MG63 (cell line): ENCODE measurements at regions not wholly inside any gene's neighbourhood (a gene's known extent, or its start where the extent isn't known, plus 50 kb on each side); places are given as distances from the start of the nearest gene placed in this dataset.
"Not testable (repeated sequence)": the region's sequence is repeated elsewhere in the genome, so short reads cannot be mapped to it uniquely, and the experiment has no call there.

Source experiments
- DNase-seq: peaks from one replicate; pipeline ENCODE4 v3.0.0-alpha.2; 2020
- H3K27me3 ChIP-seq: fragments of 250-450 bp; sonication (Bioruptor Pico); 2 replicates; pipeline ENCODE4 v1.5.1; 2020; ENCODE audit warnings: mild to moderate bottlenecking, moderate library complexity
- H3K36me3 ChIP-seq: fragments of 250-450 bp; sonication (Bioruptor Pico); 2 replicates; pipeline ENCODE4 v1.5.1; 2020; ENCODE audit warnings: mild to moderate bottlenecking, moderate library complexity
- H3K4me3 ChIP-seq: fragments of 250-450 bp; sonication (Bioruptor Pico); 2 replicates; pipeline ENCODE4 v1.5.1; 2020; ENCODE audit warnings: mild to moderate bottlenecking, moderate library complexity
- H3K9me3 ChIP-seq: fragments of 250-450 bp; sonication (Bioruptor Pico); 2 replicates; pipeline ENCODE4 v1.5.1; 2020; ENCODE audit warnings: mild to moderate bottlenecking, moderate library complexity

DNA sequence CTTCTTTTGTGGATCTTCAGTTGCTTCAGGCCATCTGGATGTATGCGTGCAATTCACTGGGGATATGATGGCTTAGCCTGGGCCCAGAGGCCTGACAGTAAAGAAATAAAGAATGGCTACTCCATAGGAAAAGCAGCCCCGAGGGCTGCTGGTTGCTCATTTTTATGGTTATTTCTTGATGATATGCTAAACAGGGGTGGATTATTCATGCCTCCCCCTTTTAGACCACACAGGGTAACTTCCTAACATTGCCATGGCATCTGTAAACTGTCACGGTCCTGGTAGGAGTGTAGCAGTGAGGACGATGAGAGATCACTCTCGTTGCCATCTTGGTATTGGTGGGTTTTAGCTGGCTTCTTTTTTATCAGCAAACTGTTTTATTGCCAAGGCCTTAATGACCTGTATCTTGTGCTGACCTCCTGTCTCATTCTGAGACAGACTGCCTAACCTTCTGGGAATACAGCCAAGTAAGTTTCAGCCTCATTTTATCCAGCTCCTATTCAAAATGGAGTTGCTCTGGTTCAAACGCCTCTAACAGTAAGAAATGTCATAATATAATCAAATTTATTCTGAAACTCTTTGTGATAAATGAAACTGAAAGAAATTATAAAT, 60.5 kb downstream of the DSEL start:
- Histone ChIP-seq H3K9me3 (no peaks in the 10 kb centered on the region), H3K27me3 (no peaks in the 10 kb centered on the region), H3K36me3 (no peaks in the 10 kb centered on the region), H3K4me3 (no peak overlapping the region)
- DNase-seq: no peak

DNA sequence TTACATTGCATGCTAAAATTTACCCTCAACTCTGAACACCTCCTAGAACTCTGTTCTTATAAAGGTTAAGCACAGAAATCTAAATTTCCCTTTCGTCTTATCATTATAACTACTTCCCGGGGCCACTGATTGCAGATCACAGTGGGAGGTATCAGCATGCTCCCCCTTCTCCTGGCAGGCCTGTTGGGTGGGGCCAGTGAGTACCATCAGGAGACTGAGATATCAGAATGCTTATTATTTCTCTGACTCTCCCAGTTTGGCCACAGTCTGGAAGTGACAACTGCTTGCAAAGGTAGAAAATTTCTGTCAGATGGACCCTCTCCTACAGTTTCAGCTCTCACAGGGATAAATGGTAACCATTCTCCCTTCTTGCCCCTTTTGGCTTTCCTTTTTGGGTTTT, 62.6 kb downstream of the DSEL start:
- no peaks in the 10 kb centered on the region for H3K9me3 ChIP-seq
- DNase-seq: no peak
- no peak overlapping the region for H3K4me3 ChIP-seq
- no peaks in the 10 kb centered on the region for H3K27me3 ChIP-seq
- H3K36me3 ChIP-seq: no peaks in the 10 kb centered on the region

DNA sequence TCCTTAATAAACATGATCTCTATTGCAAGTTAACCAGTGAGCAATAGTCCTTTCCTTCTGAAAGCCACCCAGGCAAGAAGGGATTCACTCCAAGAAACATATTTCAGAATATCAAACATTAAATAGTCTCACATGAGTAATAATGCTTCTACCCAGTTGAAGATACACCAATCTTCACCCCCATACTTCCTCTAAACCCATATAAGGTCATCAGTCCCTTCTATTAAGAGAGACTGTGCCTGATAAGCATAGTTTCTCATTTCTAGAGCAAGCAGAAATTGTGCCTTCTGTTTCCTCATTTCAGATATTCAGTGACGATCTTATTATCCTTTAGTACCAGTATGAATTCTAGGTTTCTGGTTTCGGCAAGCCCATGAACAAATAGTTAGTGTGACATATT, 64.6 kb downstream of the DSEL start:
- no peak for DNase-seq
- Histone ChIP-seq H3K4me3 (no peak overlapping the region), H3K9me3 (no peaks in the 10 kb centered on the region), H3K27me3 (no peaks in the 10 kb centered on the region), H3K36me3 (no peaks in the 10 kb centered on the region)

DNA sequence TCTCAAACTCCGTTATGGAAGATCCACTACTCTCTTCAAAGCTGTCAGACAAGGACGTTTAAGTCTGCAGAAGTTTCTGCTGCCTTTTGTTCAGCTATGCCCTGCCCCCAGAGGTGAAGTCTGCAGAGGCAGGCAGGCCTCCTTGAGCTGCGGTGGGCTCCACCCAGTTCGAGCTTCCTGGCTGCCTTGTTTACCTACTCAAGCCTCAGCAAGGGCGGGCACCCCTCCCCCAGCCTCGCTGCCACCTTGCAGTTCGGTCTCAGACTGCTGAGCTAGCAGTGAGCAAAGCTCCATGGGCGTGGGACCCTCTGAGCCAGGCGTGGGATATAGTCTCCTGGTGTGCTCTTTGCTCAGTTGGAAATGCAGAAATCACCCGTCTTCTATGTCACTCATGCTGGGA, 65.4 kb downstream of the DSEL start:
- H3K9me3 ChIP-seq, H3K27me3 ChIP-seq, DNase-seq, H3K4me3 ChIP-seq, H3K36me3 ChIP-seq: not testable (repeated sequence)

DNA sequence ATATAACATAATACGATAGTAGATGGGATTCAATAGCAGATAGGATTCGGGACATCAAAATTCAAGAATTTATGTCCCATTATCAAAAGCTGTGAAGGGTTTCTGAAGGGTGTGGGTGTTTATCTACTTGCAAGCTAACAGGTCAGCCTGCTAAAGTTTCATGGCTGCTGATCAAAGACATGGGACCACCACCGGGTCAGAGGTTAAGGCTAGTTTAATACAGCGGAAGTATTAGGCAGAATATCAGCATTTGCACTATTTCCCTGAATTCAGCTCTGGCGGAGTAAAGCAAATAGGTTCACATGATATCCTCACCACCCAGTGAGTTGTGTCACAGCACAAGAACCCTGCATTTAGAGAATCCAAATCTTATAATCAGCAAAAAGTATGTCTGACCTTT, 82.5 kb downstream of the DSEL start:
- no peaks in the 10 kb centered on the region for H3K36me3 ChIP-seq
- no peaks in the 10 kb centered on the region for H3K27me3 ChIP-seq
- H3K9me3 ChIP-seq: no peaks in the 10 kb centered on the region
- H3K4me3 ChIP-seq: no peak overlapping the region
- DNase-seq: no peak

DNA sequence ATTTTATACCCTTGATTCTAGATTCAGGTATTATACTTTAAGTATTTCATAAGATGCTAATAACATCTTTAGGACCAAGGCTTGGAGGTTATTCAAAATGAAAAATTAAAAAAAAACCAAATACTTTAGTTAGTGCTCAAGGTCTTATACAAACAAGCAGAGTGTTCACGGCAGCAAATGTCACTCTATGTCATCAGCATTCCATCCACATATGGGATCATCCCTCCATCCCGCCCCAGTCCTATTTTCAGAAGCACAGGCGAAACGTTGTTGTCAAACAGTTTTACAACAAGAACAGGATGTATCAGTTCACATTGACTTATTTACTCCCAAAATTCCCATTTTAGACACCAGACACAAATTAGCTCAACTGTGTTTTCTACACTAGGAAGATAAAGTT, 83.7 kb downstream of the DSEL start:
- Histone ChIP-seq H3K27me3 (no peaks in the 10 kb centered on the region), H3K4me3 (no peak overlapping the region), H3K36me3 (no peaks in the 10 kb centered on the region), H3K9me3 (no peaks in the 10 kb centered on the region)
- DNase-seq: no peak

DNA sequence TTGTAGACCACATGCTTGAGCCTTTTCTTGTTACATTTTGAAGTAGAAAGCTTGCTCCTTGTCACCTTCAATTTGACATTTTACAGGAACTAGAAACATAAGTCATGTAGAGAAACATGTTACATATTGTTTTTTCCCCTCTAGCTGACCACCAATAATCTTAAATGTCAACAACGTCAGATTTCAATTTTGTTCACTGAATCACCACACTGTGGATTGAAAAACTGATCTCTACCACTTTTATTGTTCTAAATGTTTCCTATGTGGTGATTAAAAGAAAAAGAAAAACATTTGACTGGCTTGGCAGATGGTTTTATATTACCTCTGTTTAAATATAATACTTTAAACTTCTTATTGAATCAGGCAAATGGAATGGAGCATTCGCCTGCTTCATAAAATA, 87.7 kb downstream of the DSEL start:
- no peak for DNase-seq
- H3K36me3 ChIP-seq: no peaks in the 10 kb centered on the region
- no peaks in the 10 kb centered on the region for H3K9me3 ChIP-seq
- H3K4me3 ChIP-seq: no peak overlapping the region
- H3K27me3 ChIP-seq: no peaks in the 10 kb centered on the region

DNA sequence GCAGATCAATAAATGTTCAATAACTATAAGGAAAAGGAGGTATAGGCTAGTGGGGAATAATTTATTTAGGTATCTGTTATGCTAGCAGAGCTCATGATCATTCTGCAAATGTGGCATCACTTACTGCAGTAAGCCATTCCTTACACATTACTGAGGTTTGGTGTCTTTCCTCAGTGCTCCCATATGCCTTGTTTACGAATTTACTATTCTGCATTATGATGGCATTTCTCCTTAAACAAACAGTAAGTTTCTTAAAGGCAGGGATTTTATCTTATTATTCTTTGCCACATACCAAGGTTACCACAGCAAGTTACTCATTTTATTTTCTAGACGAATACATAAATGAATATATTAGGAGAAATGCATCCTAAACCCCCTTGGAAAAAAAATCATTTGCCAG, 88.4 kb downstream of the DSEL start:
- no peaks in the 10 kb centered on the region for H3K36me3 ChIP-seq
- H3K9me3 ChIP-seq: no peaks in the 10 kb centered on the region
- H3K4me3 ChIP-seq: no peak overlapping the region
- H3K27me3 ChIP-seq: no peaks in the 10 kb centered on the region
- DNase-seq: no peak

DNA sequence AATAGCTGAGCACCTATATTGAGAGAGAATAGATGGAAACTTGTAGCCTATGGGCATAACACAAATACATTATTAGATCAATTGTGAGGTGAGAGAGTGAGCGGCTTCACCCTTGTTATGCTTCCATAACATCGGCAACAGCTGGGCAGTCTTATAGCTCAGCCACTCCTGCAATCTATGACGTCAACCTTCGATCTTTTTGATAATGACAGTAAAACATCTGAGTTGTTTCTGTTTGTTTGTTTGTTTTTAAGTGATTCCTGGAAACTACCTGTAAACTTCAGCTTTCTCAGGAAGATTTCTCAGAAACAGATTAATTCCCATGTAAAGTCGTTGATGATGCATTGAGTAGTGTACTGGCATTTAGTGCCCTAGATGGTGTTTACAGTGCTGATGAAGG, 90.0 kb downstream of the DSEL start:
- no peaks in the 10 kb centered on the region for H3K36me3 ChIP-seq
- no peaks in the 10 kb centered on the region; the same call in 1 of the 2 replicates for H3K9me3 ChIP-seq
- DNase-seq: no peak
- no peak overlapping the region for H3K4me3 ChIP-seq
- H3K27me3 ChIP-seq: no peaks in the 10 kb centered on the region

DNA sequence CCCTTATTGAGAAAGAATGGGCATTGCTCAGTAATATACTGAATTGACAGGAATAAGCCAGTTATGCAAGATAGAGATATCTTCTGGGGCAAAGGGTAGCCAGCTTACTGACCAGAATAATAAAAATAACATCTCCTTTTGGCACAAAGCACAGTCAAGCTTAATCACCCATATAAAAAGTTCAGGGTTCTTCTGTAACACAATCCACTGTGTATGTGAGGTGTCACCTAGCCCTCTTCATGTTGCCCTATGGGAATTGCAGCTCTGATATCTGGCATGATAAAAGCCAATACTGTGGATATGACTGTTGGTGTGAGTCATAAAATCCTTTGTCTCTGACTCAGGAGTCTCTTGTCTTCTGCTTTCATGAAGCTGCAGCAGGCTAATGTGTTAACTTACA, 90.8 kb downstream of the DSEL start:
- Histone ChIP-seq H3K4me3 (no peak overlapping the region), H3K9me3 (no peaks in the 10 kb centered on the region; the same call in 1 of the 2 replicates), H3K36me3 (no peaks in the 10 kb centered on the region), H3K27me3 (no peaks in the 10 kb centered on the region)
- DNase-seq: peak; percentile 63

DNA sequence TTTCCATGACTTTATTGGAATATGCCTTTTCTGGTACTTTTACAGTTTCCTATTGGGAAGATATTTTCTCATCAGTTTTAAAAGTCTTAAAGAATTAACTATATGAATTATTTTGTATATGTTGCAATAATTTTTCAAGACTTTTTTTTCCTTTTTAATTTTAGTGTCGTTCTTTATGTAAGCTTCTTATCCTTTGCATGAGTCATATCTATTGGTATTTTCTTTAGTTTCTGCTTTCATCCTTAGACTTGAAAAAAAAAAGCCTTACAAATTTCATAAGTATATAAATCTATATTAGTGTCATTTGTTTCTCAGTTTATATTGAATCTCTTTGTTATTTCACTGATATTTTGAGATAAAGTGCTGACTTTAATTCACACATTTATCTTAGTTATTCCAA, 94.9 kb downstream of the DSEL start:
- Histone ChIP-seq H3K36me3 (no peaks in the 10 kb centered on the region), H3K4me3 (no peak overlapping the region), H3K9me3 (no peaks in the 10 kb centered on the region; the same call in 1 of the 2 replicates), H3K27me3 (no peaks in the 10 kb centered on the region)
- DNase-seq: no peak

DNA sequence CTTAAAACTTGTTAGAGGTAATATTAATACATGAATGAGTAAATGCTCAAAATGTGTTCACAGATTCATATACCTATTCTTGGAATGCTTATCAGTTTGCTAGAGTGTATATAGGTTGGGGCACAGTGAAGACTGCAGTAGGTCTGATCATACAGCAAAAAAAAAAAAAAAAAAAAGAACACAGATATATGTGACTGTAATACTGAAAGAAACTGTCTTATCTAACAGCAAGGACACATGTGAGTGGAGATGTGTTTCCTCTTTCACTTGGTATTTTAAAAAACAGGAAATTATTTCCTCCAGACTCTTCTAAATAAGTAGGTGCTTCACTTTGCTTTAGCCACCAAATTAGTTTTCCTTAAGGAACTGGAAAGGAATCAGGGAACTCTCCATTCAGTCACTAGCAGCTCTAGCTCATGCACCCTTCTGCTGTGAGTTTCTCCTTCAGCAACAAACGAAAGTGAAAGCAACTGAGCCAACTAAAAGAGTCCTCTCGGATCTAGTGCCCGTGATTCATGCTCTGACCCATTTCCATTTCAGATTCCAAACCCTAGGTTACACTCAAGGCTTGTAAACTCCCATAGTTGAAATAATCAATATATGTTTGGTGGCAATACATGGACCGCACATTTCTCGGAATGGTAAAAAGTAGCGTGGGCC, 98.5 kb downstream of the DSEL start:
- H3K9me3 ChIP-seq: no peaks in the 10 kb centered on the region; the same call in 1 of the 2 replicates
- H3K4me3 ChIP-seq: peak overlapping the region; percentile 17
- peak; percentile 44 for DNase-seq
- H3K36me3 ChIP-seq: no peaks in the 10 kb centered on the region
- H3K27me3 ChIP-seq: no peaks in the 10 kb centered on the region

DNA sequence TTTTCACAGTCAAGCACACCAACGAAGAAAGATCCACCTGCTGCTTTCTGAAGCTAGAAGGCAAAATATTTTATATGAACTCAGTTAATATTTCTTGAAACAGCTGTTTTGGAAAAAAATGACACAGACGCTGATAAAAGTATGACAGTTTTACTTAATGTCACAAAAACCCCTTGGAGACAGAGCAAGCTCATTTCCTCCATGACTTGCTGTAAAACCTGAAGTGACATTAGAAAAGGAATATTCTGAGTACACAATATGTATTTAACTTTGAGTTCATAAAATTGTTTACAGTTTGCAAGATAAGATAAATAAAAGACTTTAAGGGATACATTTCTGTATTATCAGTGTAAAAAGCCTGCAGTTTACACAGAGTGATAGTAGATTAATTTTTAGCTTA, 105.4 kb downstream of the DSEL start:
- Histone ChIP-seq H3K27me3 (no peaks in the 10 kb centered on the region), H3K9me3 (no peaks in the 10 kb centered on the region; the same call in 1 of the 2 replicates), H3K36me3 (no peaks in the 10 kb centered on the region), H3K4me3 (no peak overlapping the region)
- no peak for DNase-seq

DNA sequence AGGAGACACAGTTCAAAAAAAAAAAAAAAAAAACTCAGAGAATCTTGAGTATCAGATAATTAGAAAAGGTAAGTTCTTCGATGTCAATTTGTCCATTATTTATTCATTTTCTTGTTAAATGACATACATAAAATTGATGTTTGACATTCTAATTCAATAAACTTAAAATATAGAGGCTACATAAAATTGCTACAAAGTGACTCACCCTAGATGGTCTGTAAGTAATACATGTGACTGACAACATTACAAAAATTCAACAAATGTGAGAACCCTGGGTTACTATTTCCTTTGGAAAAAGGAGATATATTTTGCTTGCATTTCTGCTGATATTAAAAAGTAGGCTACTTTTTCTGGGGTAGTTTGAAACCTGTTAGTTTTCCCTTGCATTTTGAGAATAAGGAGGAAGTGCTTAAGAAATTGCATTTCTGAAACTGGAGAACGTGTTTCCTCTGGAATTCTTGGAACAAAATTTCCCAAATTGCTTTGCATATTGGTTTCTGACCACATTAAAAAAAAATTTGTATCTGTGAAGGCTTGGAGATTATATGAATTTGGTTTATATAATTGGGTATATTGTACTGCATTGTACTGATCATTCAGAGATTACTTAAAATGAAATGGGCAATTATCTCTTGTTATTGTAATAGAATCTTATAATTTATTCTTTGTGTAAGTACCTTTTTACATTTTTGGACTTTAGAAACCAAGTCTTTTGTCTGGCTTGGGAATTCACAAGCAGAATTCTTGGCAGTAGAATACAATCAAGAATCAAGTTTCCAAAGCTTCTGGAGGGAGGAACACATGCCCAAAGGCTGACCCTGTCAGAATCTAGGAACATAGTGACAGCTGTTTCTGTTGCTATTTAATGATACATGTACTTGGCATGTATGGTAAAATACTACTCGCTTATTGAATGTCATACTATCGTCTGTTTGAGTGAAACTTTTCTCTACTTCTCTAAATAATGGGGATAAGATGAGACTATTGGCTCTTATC, 106.1 kb downstream of the DSEL start:
- DNase-seq: peak; percentile 9
- Histone ChIP-seq H3K27me3 (no peaks in the 10 kb centered on the region), H3K9me3 (no peaks in the 10 kb centered on the region; the same call in 1 of the 2 replicates), H3K36me3 (no peaks in the 10 kb centered on the region), H3K4me3 (no peak overlapping the region)

DNA sequence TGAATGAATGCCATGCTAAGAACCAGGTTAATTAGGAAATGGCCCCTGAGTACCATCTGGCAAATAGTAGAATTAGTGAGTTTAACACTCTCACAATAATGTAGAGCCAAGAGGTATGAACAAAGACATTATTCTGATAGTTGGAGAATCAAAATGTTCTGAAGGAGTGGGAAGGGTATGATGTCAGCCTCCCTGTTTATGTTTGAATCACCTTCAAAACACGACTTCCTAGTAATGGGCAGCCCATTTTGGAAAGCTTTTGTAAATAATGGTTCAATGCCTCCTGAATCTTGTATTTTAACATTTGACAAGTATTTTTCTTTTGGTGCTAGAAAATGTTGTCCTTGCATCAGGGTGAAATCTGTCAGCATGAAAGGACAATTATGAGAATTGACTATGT, 108.3 kb downstream of the DSEL start:
- no peaks in the 10 kb centered on the region for H3K36me3 ChIP-seq
- H3K4me3 ChIP-seq: no peak overlapping the region
- H3K9me3 ChIP-seq: no peaks in the 10 kb centered on the region; the same call in 1 of the 2 replicates
- DNase-seq: no peak
- H3K27me3 ChIP-seq: no peaks in the 10 kb centered on the region

DNA sequence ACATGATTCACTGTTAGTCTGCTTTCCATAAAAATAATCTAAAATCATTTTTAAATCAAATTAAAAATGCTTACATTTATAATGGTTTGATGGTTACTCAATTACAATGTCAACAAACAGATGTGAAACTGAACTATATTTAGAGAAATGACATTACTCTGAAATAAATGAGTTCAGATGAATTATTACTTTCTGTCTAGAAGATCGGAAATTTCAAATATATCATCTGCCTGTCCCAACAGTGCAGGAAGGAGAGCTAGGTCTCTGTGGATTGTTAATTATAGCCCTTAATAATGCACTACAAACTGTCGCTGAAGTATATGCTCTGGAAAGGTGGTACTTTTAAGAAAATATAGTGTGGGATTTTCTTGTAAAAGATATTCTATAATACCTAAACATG, 109.8 kb downstream of the DSEL start:
- Histone ChIP-seq H3K9me3 (no peaks in the 10 kb centered on the region), H3K36me3 (no peaks in the 10 kb centered on the region), H3K4me3 (no peak overlapping the region), H3K27me3 (no peaks in the 10 kb centered on the region)
- DNase-seq: no peak

DNA sequence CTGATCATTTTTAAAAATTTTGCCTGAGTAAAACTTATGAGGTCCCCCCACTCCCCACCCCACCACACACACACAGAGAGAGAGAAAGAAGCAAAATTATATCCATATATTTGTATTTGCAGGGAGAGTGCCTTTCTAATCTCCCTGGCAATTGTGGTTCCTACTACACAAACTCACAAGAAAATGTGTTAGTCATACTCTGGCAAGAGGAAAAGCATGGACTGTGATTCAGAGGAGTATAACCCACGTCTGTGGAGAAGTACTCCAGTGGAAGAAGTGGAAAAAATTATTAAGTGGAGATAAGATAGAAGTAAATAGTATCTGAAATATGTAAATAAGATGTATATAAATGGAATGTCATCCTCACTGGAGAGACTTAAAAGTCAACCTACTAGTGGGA, 114.0 kb downstream of the DSEL start:
- no peaks in the 10 kb centered on the region for H3K36me3 ChIP-seq

More for the DNA sequence above, 114.0 kb downstream of the DSEL start:
- DNase-seq: no peak
- Histone ChIP-seq H3K27me3 (no peaks in the 10 kb centered on the region), H3K9me3 (no peaks in the 10 kb centered on the region; the same call in 1 of the 2 replicates), H3K4me3 (no peak overlapping the region)
